ENCODE measurements at regions not wholly inside any gene's neighbourhood (a gene's known extent, or its start where the extent isn't known, plus 50 kb on each side); places are given as distances from the start of the nearest gene placed in this dataset.
A peak's percentile ranks its signal among the peaks of the same experiment; 100 is the strongest.
"Not testable (repeated sequence)": the region's sequence is repeated elsewhere in the genome, so short reads cannot be mapped to it uniquely, and the experiment has no call there.

GRCh38 chr1:209202321-209202720, 381.2 kb upstream of the CAMK1G start:
- POLR2A ChIA-PET (ENCODE audit: unreplicated experiment); H3K9me2 ChIP-seq (ENCODE audit: insufficient read depth); H3K9me3 ChIP-seq (ENCODE audit: insufficient read depth, low read depth); H3F3A ChIP-seq (ENCODE audit: insufficient read depth, low read depth); H3K27me3 ChIP-seq (ENCODE audit: insufficient read depth, low read depth); H4K20me1 ChIP-seq (ENCODE audit: insufficient read depth); BruUV-seq (replicated peaks); DNase-seq; H3K4me2 ChIP-seq; H3K4me1 ChIP-seq (replicated peaks; ENCODE audit: insufficient read depth); H3K36me3 ChIP-seq (ENCODE audit: low read depth); H2AFZ ChIP-seq; H3K4me3 ChIP-seq; H3K27ac ChIP-seq; H3K79me2 ChIP-seq (ENCODE audit: low read depth): not testable (repeated sequence)
- CTCF ChIA-PET: interaction anchor here (0.6 to 1.1 kb wide), 3 partner anchors 196 to 469 kb away, joined by 3 read pairs; no protein-coding TSS in a partner anchor
- intact Hi-C loops (cut with micrococcal nuclease; ENCODE audit: unreplicated experiment): loop anchor here (1.0 kb wide), 1 partner anchor 288 kb away; no protein-coding TSS in a partner anchor

DNA sequence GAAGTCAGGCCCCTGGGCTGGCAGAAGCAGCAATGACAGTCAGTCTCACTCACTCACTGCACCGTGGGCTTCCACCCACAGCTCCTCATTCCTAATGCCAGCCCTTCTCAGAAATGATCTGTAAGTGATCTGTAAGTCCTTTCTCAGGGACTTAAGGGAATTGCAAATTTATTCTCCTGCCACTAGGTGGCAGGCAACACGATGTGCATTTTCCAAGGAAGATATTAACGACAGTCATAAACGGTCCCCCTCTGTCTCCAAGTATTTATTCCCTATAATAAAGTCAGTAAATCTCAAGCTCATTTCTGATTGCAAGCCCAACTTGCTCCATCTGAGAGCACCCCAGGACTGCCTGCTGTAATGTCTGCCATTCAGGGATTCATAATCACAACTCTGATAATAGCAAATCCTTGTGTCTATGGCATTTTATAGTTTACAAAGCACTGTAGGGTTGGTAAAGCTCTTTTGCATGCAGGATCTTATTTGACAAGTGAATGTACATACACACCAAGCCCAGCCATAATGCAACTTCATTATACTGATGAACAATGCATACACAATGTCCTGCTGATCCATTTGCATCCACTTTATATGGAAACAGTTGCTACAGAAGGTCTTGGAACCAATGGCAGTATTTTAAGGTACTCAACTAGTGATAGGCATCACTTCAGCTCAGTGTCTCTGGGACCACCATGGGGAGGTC, 380.5 kb upstream of the CAMK1G start:
- no peaks in the 10 kb centered on the region for H3K79me2 ChIP-seq (ENCODE audit: low read depth)
- no peaks in the 10 kb centered on the region for H3K27me3 ChIP-seq (ENCODE audit: insufficient read depth, low read depth)
- intact Hi-C loops (cut with micrococcal nuclease; ENCODE audit: unreplicated experiment): loop anchor here (1.0 kb wide), 3 partner anchors 151 to 287 kb away; no protein-coding TSS in a partner anchor
- no peak overlapping the region for H3K4me2 ChIP-seq
- H3K36me3 ChIP-seq (ENCODE audit: low read depth): no peaks in the 10 kb centered on the region
- no peaks in the 10 kb centered on the region for H3K9me2 ChIP-seq (ENCODE audit: insufficient read depth)
- TF ChIP-seq, protein P1, sequence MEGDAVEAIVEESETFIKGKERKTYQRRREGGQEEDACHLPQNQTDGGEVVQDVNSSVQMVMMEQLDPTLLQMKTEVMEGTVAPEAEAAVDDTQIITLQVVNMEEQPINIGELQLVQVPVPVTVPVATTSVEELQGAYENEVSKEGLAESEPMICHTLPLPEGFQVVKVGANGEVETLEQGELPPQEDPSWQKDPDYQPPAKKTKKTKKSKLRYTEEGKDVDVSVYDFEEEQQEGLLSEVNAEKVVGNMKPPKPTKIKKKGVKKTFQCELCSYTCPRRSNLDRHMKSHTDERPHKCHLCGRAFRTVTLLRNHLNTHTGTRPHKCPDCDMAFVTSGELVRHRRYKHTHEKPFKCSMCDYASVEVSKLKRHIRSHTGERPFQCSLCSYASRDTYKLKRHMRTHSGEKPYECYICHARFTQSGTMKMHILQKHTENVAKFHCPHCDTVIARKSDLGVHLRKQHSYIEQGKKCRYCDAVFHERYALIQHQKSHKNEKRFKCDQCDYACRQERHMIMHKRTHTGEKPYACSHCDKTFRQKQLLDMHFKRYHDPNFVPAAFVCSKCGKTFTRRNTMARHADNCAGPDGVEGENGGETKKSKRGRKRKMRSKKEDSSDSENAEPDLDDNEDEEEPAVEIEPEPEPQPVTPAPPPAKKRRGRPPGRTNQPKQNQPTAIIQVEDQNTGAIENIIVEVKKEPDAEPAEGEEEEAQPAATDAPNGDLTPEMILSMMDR (conservative IDR thresholded peaks at IDR 0.05): peak; percentile 85
- no peak for TF ChIP-seq EZH2 (IDR thresholded peaks at IDR 0.05; ENCODE audit: low read depth)
- DNase-seq: peak; percentile 17 to 50
- no peaks in the 10 kb centered on the region for H3K9me3 ChIP-seq (ENCODE audit: insufficient read depth, low read depth)
- H3F3A ChIP-seq (ENCODE audit: insufficient read depth, low read depth): no peaks in the 10 kb centered on the region
- H2AFZ ChIP-seq: no peak overlapping the region
- BruUV-seq (replicated peaks): no TSS peak
- H3K27ac ChIP-seq: no peak overlapping the region
- no peaks in the 10 kb centered on the region for H4K20me1 ChIP-seq (ENCODE audit: insufficient read depth)
- POLR2A ChIA-PET (ENCODE audit: unreplicated experiment): interaction anchor here (0.6 kb wide), 1 partner anchor 213 kb away, joined by 3 read pairs; no protein-coding TSS in a partner anchor
- CTCF ChIA-PET: interaction anchor here (0.7 to 1.1 kb wide), 3 partner anchors 178 to 232 kb away, joined by 3 to 4 read pairs (median 3); no protein-coding TSS in a partner anchor
- H3K4me1 ChIP-seq (replicated peaks; ENCODE audit: insufficient read depth): no peaks in the 10 kb centered on the region
- H3K4me3 ChIP-seq: no peak overlapping the region

DNA sequence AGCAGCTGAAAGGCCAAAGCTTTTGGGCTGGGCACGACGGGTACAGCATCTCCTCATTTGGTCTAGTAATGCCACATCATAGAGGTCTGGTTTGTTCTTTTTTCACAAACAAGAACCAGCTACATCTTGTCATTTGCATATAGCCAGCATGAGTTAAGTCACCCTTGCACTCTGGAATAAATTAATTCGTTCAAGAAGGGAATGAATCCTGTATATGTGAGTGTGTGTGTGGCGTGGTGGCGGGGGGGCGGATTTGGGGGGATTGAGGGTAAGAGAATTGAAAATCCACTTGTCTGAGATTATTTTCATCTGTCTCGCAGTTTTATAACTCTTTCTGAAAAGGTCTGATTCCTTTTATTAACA, 380.0 kb upstream of the CAMK1G start:
- POLR2A ChIA-PET (ENCODE audit: unreplicated experiment): interaction anchor here (0.6 kb wide), 1 partner anchor 212 kb away, joined by 3 read pairs; no protein-coding TSS in a partner anchor
- H4K20me1 ChIP-seq (ENCODE audit: insufficient read depth): no peaks in the 10 kb centered on the region
- CTCF ChIA-PET: interaction anchor here (1.1 kb wide), 2 partner anchors 178 to 195 kb away, joined by 3 to 4 read pairs; no protein-coding TSS in a partner anchor

More for the DNA sequence above, 380.0 kb upstream of the CAMK1G start:
- no peak for DNase-seq
- H3K36me3 ChIP-seq (ENCODE audit: low read depth): no peaks in the 10 kb centered on the region
- H2AFZ ChIP-seq: no peak overlapping the region
- H3F3A ChIP-seq (ENCODE audit: insufficient read depth, low read depth): no peaks in the 10 kb centered on the region
- H3K4me2 ChIP-seq: no peak overlapping the region
- TF ChIP-seq, protein P1 (conservative IDR thresholded peaks at IDR 0.05): no peak
- no peak for TF ChIP-seq EZH2 (IDR thresholded peaks at IDR 0.05; ENCODE audit: low read depth)
- BruUV-seq (replicated peaks): no TSS peak
- intact Hi-C loops (cut with micrococcal nuclease; ENCODE audit: unreplicated experiment): loop anchor here (1.0 kb wide), 2 partner anchors 151 to 232 kb away; no protein-coding TSS in a partner anchor
- H3K4me1 ChIP-seq (replicated peaks; ENCODE audit: insufficient read depth): no peaks in the 10 kb centered on the region
- H3K4me3 ChIP-seq: no peak overlapping the region
- no peak overlapping the region for H3K27ac ChIP-seq
- H3K27me3 ChIP-seq (ENCODE audit: insufficient read depth, low read depth): no peaks in the 10 kb centered on the region
- H3K9me2 ChIP-seq (ENCODE audit: insufficient read depth): no peaks in the 10 kb centered on the region
- H3K9me3 ChIP-seq (ENCODE audit: insufficient read depth, low read depth): no peaks in the 10 kb centered on the region
- H3K79me2 ChIP-seq (ENCODE audit: low read depth): no peaks in the 10 kb centered on the region

Data from PC-9 (cell line).